H9 (cell line): ENCODE measurements at regions not wholly inside any gene's neighbourhood (a gene's known extent, or its start where the extent isn't known, plus 50 kb on each side); places are given as distances from the start of the nearest gene placed in this dataset.

Experiments
- DNase-seq: peaks from one replicate; pipeline ENCODE4 v3.0.0-alpha.2; 2017
- H2AFZ ChIP-seq: one replicate; pipeline ENCODE4 v1.6.1; 2013; ENCODE audit warnings: mild to moderate bottlenecking, low read length, control low read depth, moderate library complexity
- H2AK5ac ChIP-seq: 2 replicates; pipeline ENCODE4 v1.6.1; 2013; ENCODE audit warnings: low read length, control low read depth, mixed read lengths; ENCODE audit not compliant: insufficient read length
- H2BK120ac ChIP-seq: one replicate; pipeline ENCODE4 v1.6.1; 2013; ENCODE audit warnings: low read depth, mild to moderate bottlenecking, low read length, control low read depth, inconsistent platforms; ENCODE audit not compliant: poor library complexity, severe bottlenecking
- H2BK12ac ChIP-seq: 2 replicates; pipeline ENCODE4 v1.6.1; 2013; ENCODE audit warnings: low read length, control low read depth, mixed read lengths, low read depth; ENCODE audit not compliant: insufficient read length
- H2BK15ac ChIP-seq: 2 replicates; pipeline ENCODE4 v1.6.1; 2013; ENCODE audit warnings: low read depth, low read length, control low read depth
- H2BK20ac ChIP-seq: one replicate; pipeline ENCODE4 v1.6.1; 2013; ENCODE audit warnings: low read depth, mild to moderate bottlenecking, low read length, control low read depth, inconsistent platforms; ENCODE audit not compliant: poor library complexity, severe bottlenecking
- H2BK5ac ChIP-seq: 2 replicates; pipeline ENCODE4 v1.6.1; 2013; ENCODE audit warnings: low read length, control low read depth, mixed read lengths; ENCODE audit not compliant: insufficient read length
- H3K14ac ChIP-seq: 2 replicates; pipeline ENCODE4 v1.6.1; 2013; ENCODE audit warnings: low read length, control low read depth; ENCODE audit not compliant: insufficient read depth
- H3K18ac ChIP-seq: 2 replicates; pipeline ENCODE4 v1.6.1; 2013; ENCODE audit warnings: low read depth, mild to moderate bottlenecking, mixed read lengths, low read length, control low read depth; ENCODE audit not compliant: insufficient read length
- H3K23ac ChIP-seq: 2 replicates; pipeline ENCODE4 v1.6.1; 2013; ENCODE audit warnings: low read length, control low read depth, mixed read lengths, low read depth; ENCODE audit not compliant: insufficient read length
- H3K23me2 ChIP-seq: 2 replicates; pipeline ENCODE4 v1.6.1; 2013; ENCODE audit warnings: low read depth, mild to moderate bottlenecking, mixed read lengths, low read length, control low read depth; ENCODE audit not compliant: insufficient read length, poor library complexity, severe bottlenecking
- H3K27ac ChIP-seq: 2 replicates; pipeline ENCODE4 v1.5.1; 2013; ENCODE audit warnings: low read length, control low read depth, mixed read lengths, low read depth; ENCODE audit not compliant: insufficient read length
- H3K27me3 ChIP-seq: 2 replicates; pipeline ENCODE4 v1.6.1; 2013; ENCODE audit warnings: low read length, control low read depth, inconsistent platforms; ENCODE audit not compliant: insufficient read depth
- H3K4ac ChIP-seq: 2 replicates; pipeline ENCODE4 v1.6.1; 2013; ENCODE audit warnings: low read depth, mild to moderate bottlenecking, control low read depth, inconsistent platforms, low read length, moderate library complexity
- H3K4me1 ChIP-seq: 2 replicates; pipeline ENCODE4 v1.6.1; 2013; ENCODE audit warnings: low read length, control low read depth, inconsistent platforms; ENCODE audit not compliant: insufficient read depth
- H3K4me2 ChIP-seq: 2 replicates; pipeline ENCODE4 v1.6.1; 2013; ENCODE audit warnings: low read length, control low read depth, mixed read lengths; ENCODE audit not compliant: insufficient read length, insufficient read depth
- H3K56ac ChIP-seq: 2 replicates; pipeline ENCODE4 v1.6.1; 2013; ENCODE audit warnings: low read depth, mild to moderate bottlenecking, mixed read lengths, low read length, control low read depth; ENCODE audit not compliant: insufficient read length
- H3K79me1 ChIP-seq: 2 replicates; pipeline ENCODE4 v1.6.1; 2013; ENCODE audit warnings: low read depth, mild to moderate bottlenecking, moderate library complexity, low read length, control low read depth, inconsistent platforms; ENCODE audit not compliant: insufficient read depth, poor library complexity, severe bottlenecking
- H3K79me2 ChIP-seq: 2 replicates; pipeline ENCODE4 v1.6.1; 2013; ENCODE audit warnings: low read length, control low read depth, inconsistent platforms; ENCODE audit not compliant: insufficient read depth
- H3K9ac ChIP-seq: 2 replicates; pipeline ENCODE4 v1.6.1; 2013; ENCODE audit warnings: low read length, control low read depth, mixed read lengths; ENCODE audit not compliant: insufficient read length; ENCODE audit errors: extremely low read depth
- H3K9me3 ChIP-seq: one replicate; pipeline ENCODE4 v1.6.1; 2013; ENCODE audit warnings: low read depth, low read length, inconsistent platforms; ENCODE audit not compliant: control insufficient read depth
- H3T11ph ChIP-seq: one replicate; pipeline ENCODE4 v1.6.1; 2013; ENCODE audit warnings: mild to moderate bottlenecking, low read length, control low read depth, inconsistent platforms
- H4K20me1 ChIP-seq: one replicate; pipeline ENCODE4 v1.6.1; 2013; ENCODE audit not compliant: control insufficient read depth, insufficient read length, insufficient read depth
- H4K5ac ChIP-seq: 2 replicates; pipeline ENCODE4 v1.6.1; 2013; ENCODE audit warnings: low read depth, mild to moderate bottlenecking, mixed read lengths, low read length, control low read depth; ENCODE audit not compliant: insufficient read length
- H4K8ac ChIP-seq: replicated peaks from 2 replicates; pipeline ENCODE4 v1.6.1; 2013; ENCODE audit warnings: low read length, control low read depth, mixed read lengths, low read depth; ENCODE audit not compliant: insufficient read length
- H4K91ac ChIP-seq: 2 replicates; pipeline ENCODE4 v1.6.1; 2013; ENCODE audit warnings: low read depth, mild to moderate bottlenecking, moderate library complexity, mixed read lengths, low read length, control low read depth; ENCODE audit not compliant: insufficient read length
- H3K27ac Mint-ChIP-seq, 3 experiments: 2 replicates in 2 of 3; 3 replicates in 1 of 3; pipeline ENCODE4 v1.8.0; 2020 to 2021; ENCODE audit warnings: mixed read lengths in 3 of 3, mild to moderate bottlenecking in 1 of 3, moderate library complexity in 1 of 3
- H3K27me3 Mint-ChIP-seq: 2 replicates; pipeline ENCODE4 v1.8.0; 2021; ENCODE audit warnings: low read depth, mild to moderate bottlenecking, moderate library complexity, mixed read lengths
- H3K36me3 Mint-ChIP-seq, 3 experiments: 2 replicates in 2 of 3; 3 replicates in 1 of 3; pipeline ENCODE4 v1.8.0; 2020 to 2021; ENCODE audit warnings: low read depth in 3 of 3, mixed read lengths in 3 of 3; ENCODE audit not compliant: insufficient read depth in 1 of 3
- H3K4me1 Mint-ChIP-seq, 2 experiments: 2 replicates each; pipeline ENCODE4 v1.8.0; 2020; ENCODE audit warnings: mixed read lengths in 2 of 2
- H3K4me3 Mint-ChIP-seq, 2 experiments: 2 replicates in 1 of 2; 3 replicates in 1 of 2; pipeline ENCODE4 v1.8.0; 2020 to 2021; ENCODE audit warnings: mild to moderate bottlenecking in 2 of 2, mixed read lengths in 2 of 2, moderate library complexity in 1 of 2
- H3K9me3 Mint-ChIP-seq, 2 experiments: 2 replicates in 1 of 2; 3 replicates in 1 of 2; pipeline ENCODE4 v1.8.0; 2020; ENCODE audit warnings: mild to moderate bottlenecking in 2 of 2, mixed read lengths in 2 of 2, moderate library complexity in 1 of 2
- WGBS: extraction: QIAGEN DNeasy Blood & Tissue Kit; methylation state at CpG from one replicate; pipeline ENCODE4 v1.1.7; 2013; ENCODE audit warnings: missing lambda C conversion rate, low lambda C conversion rate, mixed read lengths; ENCODE audit not compliant: insufficient read length; ENCODE audit errors: extremely low coverage; 5-methylcytosine and 5-hydroxymethylcytosine counted together
- TF ChIP-seq, protein P1 (sequence below): fragments of 200-600 bp; sonication (generic); conservative IDR thresholded peaks from 3 replicates; pipeline ENCODE4 v1.8.0; 2021; ENCODE audit warnings: antibody characterized with exemption, mild to moderate bottlenecking

DNA sequence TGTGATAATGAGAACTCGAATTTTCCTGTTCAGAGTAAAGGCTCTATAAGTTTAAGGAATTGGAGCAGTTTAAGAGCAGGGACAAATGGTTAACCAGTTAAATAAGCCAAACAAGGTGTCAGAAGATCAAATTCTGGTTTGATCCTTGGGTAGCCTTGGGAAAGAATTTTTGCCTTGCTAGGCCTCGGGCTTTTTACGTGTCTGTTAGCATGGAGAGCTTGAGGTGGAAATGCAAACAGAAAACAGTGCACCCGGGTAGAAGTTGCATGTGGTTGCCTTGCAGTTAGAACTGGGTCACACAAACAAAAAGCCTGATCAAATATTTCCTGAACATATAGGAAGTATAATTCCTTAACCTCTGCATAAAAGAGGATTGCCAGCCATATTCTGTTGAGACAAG is 58.3 kb downstream of the RIN2 start:
- H3K27me3 ChIP-seq: no peaks in the 10 kb centered on the region
- Mint-ChIP-seq H3K9me3 (no peaks in the 10 kb centered on the region), H3K27ac (no peak overlapping the region), H3K27me3 (no peaks in the 10 kb centered on the region; the same call in 1 of the 2 replicates), H3K4me3 (no peak overlapping the region), H3K36me3 (no peaks in the 10 kb centered on the region), H3K4me1 (peaks cover 4% of the 10 kb centered on the region in 2 experiments)
- no peak overlapping the region for H3T11ph ChIP-seq
- no peak overlapping the region for H4K91ac ChIP-seq
- TF ChIP-seq, protein P1, sequence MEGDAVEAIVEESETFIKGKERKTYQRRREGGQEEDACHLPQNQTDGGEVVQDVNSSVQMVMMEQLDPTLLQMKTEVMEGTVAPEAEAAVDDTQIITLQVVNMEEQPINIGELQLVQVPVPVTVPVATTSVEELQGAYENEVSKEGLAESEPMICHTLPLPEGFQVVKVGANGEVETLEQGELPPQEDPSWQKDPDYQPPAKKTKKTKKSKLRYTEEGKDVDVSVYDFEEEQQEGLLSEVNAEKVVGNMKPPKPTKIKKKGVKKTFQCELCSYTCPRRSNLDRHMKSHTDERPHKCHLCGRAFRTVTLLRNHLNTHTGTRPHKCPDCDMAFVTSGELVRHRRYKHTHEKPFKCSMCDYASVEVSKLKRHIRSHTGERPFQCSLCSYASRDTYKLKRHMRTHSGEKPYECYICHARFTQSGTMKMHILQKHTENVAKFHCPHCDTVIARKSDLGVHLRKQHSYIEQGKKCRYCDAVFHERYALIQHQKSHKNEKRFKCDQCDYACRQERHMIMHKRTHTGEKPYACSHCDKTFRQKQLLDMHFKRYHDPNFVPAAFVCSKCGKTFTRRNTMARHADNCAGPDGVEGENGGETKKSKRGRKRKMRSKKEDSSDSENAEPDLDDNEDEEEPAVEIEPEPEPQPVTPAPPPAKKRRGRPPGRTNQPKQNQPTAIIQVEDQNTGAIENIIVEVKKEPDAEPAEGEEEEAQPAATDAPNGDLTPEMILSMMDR: no peak
- H3K56ac ChIP-seq: no peak overlapping the region
- no peak overlapping the region for H3K9ac ChIP-seq
- H3K4ac ChIP-seq: no peak overlapping the region
- no peak overlapping the region for H2BK120ac ChIP-seq
- no peak overlapping the region for H2AFZ ChIP-seq
- H2BK15ac ChIP-seq: no peak overlapping the region
- no peak overlapping the region for H4K5ac ChIP-seq
- no peak overlapping the region for H3K27ac ChIP-seq
- H3K18ac ChIP-seq: no peak overlapping the region
- no peak overlapping the region for H3K23ac ChIP-seq
- WGBS: no CpG with 5 or more reads among the region's 4 CpGs
- no peak for DNase-seq
- 0 out of 2 replicates have a peak, but pooled peaks cover 2% of the 10 kb centered on the region for H3K79me2 ChIP-seq
- no peaks in the 10 kb centered on the region for H3K4me1 ChIP-seq
- H2BK20ac ChIP-seq: no peak overlapping the region
- no peaks in the 10 kb centered on the region for H3K79me1 ChIP-seq
- no peak overlapping the region for H3K4me2 ChIP-seq
- H3K23me2 ChIP-seq: no peaks in the 10 kb centered on the region
- H4K8ac ChIP-seq: no peak overlapping the region
- no peaks in the 10 kb centered on the region for H3K9me3 ChIP-seq
- no peak overlapping the region for H2AK5ac ChIP-seq
- H2BK5ac ChIP-seq: no peak overlapping the region
- H3K14ac ChIP-seq: no peak overlapping the region
- H4K20me1 ChIP-seq: no peaks in the 10 kb centered on the region
- no peak overlapping the region for H2BK12ac ChIP-seq
